MM.1S (cell line): ENCODE measurements at regions not wholly inside any gene's neighbourhood (a gene's known extent, or its start where the extent isn't known, plus 50 kb on each side); places are given as distances from the start of the nearest gene placed in this dataset.

Experiments
- DNase-seq: peaks from one replicate; pipeline ENCODE4 v3.0.0-alpha.2; 2015
- H2AFZ ChIP-seq: fragments of 300-600 bp; sonication (generic); 2 replicates; pipeline ENCODE4 v1.6.0; 2016; ENCODE audit warnings: antibody characterized with exemption, low read length
- H3F3A ChIP-seq: fragments of 300-600 bp; sonication (generic); 2 replicates; pipeline ENCODE4 v1.6.1; 2016; ENCODE audit warnings: mild to moderate bottlenecking, antibody characterized with exemption, low read length, moderate library complexity, mixed read lengths; ENCODE audit not compliant: insufficient read depth
- H3K27ac ChIP-seq: fragments of 300-600 bp; sonication (generic); 2 replicates; pipeline ENCODE4 v1.5.1; 2016; ENCODE audit warnings: mild to moderate bottlenecking, low read length
- H3K27me3 ChIP-seq: fragments of 300-600 bp; sonication (generic); replicated peaks from 2 replicates; pipeline ENCODE4 v1.6.0; 2016; ENCODE audit warnings: low read length; ENCODE audit not compliant: insufficient read depth
- H3K36me3 ChIP-seq: fragments of 300-600 bp; sonication (generic); replicated peaks from 2 replicates; pipeline ENCODE4 v1.6.1; 2016; ENCODE audit warnings: mild to moderate bottlenecking, low read length, mixed read lengths; ENCODE audit not compliant: insufficient read depth
- H3K4me1 ChIP-seq: fragments of 300-600 bp; sonication (generic); 2 replicates; pipeline ENCODE4 v1.6.1; 2016; ENCODE audit warnings: low read length, mixed read lengths
- H3K4me2 ChIP-seq: fragments of 300-600 bp; sonication (generic); 2 replicates; pipeline ENCODE4 v1.6.0; 2016; ENCODE audit warnings: low read depth, low read length
- H3K4me3 ChIP-seq: fragments of 300-600 bp; sonication (generic); 2 replicates; pipeline ENCODE4 v1.5.1; 2016; ENCODE audit warnings: low read length, mixed read lengths
- H3K79me2 ChIP-seq: fragments of 300-600 bp; sonication (generic); 2 replicates; pipeline ENCODE4 v1.6.1; 2016; ENCODE audit warnings: mixed run types, low read length, mixed read lengths
- H3K9ac ChIP-seq: fragments of 300-600 bp; sonication (generic); 2 replicates; pipeline ENCODE4 v1.6.1; 2016; ENCODE audit warnings: low read length, mixed read lengths
- H3K9me2 ChIP-seq: fragments of 300-600 bp; sonication (generic); replicated peaks from 2 replicates; pipeline ENCODE4 v1.6.1; 2016; ENCODE audit warnings: mild to moderate bottlenecking, low read length, mixed read lengths; ENCODE audit not compliant: insufficient read depth
- H3K9me3 ChIP-seq: fragments of 300-600 bp; sonication (generic); replicated peaks from 2 replicates; pipeline ENCODE4 v1.6.1; 2016; ENCODE audit warnings: mild to moderate bottlenecking, low read length, mixed read lengths; ENCODE audit not compliant: insufficient read depth
- H4K20me1 ChIP-seq: fragments of 300-600 bp; sonication (generic); 2 replicates; pipeline ENCODE4 v1.6.1; 2016; ENCODE audit warnings: mild to moderate bottlenecking, low read length, moderate library complexity, mixed read lengths; ENCODE audit not compliant: insufficient read depth
- EZH2 ChIP-seq: fragments of 300-600 bp; sonication (generic); optimal IDR thresholded peaks from 2 replicates; pipeline ENCODE3; 2017; ENCODE audit warnings: low read depth, mild to moderate bottlenecking, antibody characterized with exemption, low read length, mixed read lengths
- EZH2phosphoT487 ChIP-seq: fragments of 300-600 bp; sonication (generic); IDR thresholded peaks from 2 replicates; pipeline ENCODE4 v1.6.1; 2018; ENCODE audit warnings: antibody characterized with exemption, low read length
- TF ChIP-seq, protein P1 (sequence below): fragments of 300-600 bp; sonication (generic); IDR thresholded peaks from 2 replicates; pipeline ENCODE4 v1.5.1; 2016; ENCODE audit warnings: antibody characterized with exemption, low read length, mixed read lengths

DNA sequence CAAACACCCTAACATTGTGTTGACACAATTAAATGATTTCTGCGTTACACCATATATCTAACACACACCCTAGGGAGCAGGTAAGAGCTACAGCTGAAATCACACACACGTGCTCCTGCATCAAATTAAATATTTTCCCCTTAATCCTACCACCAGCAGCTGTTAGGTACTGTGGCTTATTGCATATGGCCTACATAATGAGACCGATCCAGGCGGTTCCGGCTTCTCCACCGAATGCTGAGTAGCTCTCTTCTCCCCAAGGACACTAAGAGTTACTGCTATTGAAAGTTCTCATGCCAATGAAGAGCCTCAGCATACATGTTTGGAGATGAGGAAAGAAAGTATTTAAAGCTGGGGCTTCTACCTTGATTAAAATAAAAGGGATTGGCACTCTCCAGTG lies 472.2 kb upstream of the STXBP6 start:
- no peak overlapping the region for H2AFZ ChIP-seq
- no peak overlapping the region for H3K4me2 ChIP-seq
- no peaks in the 10 kb centered on the region for H3K36me3 ChIP-seq
- H3K9me2 ChIP-seq = no peaks in the 10 kb centered on the region
- no peaks in the 10 kb centered on the region for H3F3A ChIP-seq
- H3K27ac ChIP-seq = no peak overlapping the region
- H4K20me1 ChIP-seq = no peaks in the 10 kb centered on the region
- no peaks in the 10 kb centered on the region for H3K27me3 ChIP-seq
- no peak overlapping the region for H3K4me3 ChIP-seq
- no peaks in the 10 kb centered on the region for H3K4me1 ChIP-seq
- H3K9me3 ChIP-seq = no peaks in the 10 kb centered on the region
- DNase-seq = no peak
- no peaks in the 10 kb centered on the region for H3K79me2 ChIP-seq
- no peak overlapping the region for H3K9ac ChIP-seq
- no peak for TF ChIP-seq EZH2phosphoT487
- no peak for TF ChIP-seq EZH2
- TF ChIP-seq, protein P1, sequence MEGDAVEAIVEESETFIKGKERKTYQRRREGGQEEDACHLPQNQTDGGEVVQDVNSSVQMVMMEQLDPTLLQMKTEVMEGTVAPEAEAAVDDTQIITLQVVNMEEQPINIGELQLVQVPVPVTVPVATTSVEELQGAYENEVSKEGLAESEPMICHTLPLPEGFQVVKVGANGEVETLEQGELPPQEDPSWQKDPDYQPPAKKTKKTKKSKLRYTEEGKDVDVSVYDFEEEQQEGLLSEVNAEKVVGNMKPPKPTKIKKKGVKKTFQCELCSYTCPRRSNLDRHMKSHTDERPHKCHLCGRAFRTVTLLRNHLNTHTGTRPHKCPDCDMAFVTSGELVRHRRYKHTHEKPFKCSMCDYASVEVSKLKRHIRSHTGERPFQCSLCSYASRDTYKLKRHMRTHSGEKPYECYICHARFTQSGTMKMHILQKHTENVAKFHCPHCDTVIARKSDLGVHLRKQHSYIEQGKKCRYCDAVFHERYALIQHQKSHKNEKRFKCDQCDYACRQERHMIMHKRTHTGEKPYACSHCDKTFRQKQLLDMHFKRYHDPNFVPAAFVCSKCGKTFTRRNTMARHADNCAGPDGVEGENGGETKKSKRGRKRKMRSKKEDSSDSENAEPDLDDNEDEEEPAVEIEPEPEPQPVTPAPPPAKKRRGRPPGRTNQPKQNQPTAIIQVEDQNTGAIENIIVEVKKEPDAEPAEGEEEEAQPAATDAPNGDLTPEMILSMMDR = no peak

- TF ChIP-seq EZH2 = no peak
- TF ChIP-seq, protein P1 = no peak
- no peak for TF ChIP-seq EZH2phosphoT487
- H3K4me2 ChIP-seq = no peak overlapping the region
Observed at GRCh38 chr14:25521616-25522015, 471.7 kb upstream of the STXBP6 start.

GRCh38 chr14:25520821-25521220 lies 470.9 kb upstream of the STXBP6 start:
- Histone ChIP-seq H3K9ac (no peak overlapping the region), H4K20me1 (no peaks in the 10 kb centered on the region), H3K36me3 (no peaks in the 10 kb centered on the region), H3K9me3 (no peaks in the 10 kb centered on the region), H3K9me2 (no peaks in the 10 kb centered on the region), H3K4me2 (no peak overlapping the region), H3K27ac (no peak overlapping the region), H2AFZ (no peak overlapping the region), H3K4me1 (no peaks in the 10 kb centered on the region), H3K27me3 (no peaks in the 10 kb centered on the region), H3F3A (no peaks in the 10 kb centered on the region), H3K4me3 (no peak overlapping the region), H3K79me2 (no peaks in the 10 kb centered on the region)
- no peak for DNase-seq
- TF ChIP-seq EZH2 (no peak), EZH2phosphoT487 (no peak)
- TF ChIP-seq, protein P1 = no peak

More at GRCh38 chr14:25521616-25522015, 471.7 kb upstream of the STXBP6 start:
- Histone ChIP-seq H4K20me1 (no peaks in the 10 kb centered on the region), H3K27ac (no peak overlapping the region), H3K9me3 (no peaks in the 10 kb centered on the region), H3K4me1 (no peaks in the 10 kb centered on the region), H3K9ac (no peak overlapping the region), H3K36me3 (no peaks in the 10 kb centered on the region), H3K9me2 (no peaks in the 10 kb centered on the region), H3K27me3 (no peaks in the 10 kb centered on the region), H3F3A (no peaks in the 10 kb centered on the region), H3K79me2 (no peaks in the 10 kb centered on the region), H3K4me3 (no peak overlapping the region), H2AFZ (no peak overlapping the region)
- no peak for DNase-seq

GRCh38 chr14:25518364-25518763 lies 468.4 kb upstream of the STXBP6 start:
- DNase-seq = no peak
- no peak for TF ChIP-seq EZH2phosphoT487
- TF ChIP-seq EZH2 = no peak
- TF ChIP-seq, protein P1 = no peak
- H3K4me2 ChIP-seq = no peak overlapping the region

More at GRCh38 chr14:25518364-25518763, 468.4 kb upstream of the STXBP6 start:
- no peak overlapping the region for H3K9ac ChIP-seq
- H3K27ac ChIP-seq = no peak overlapping the region
- no peak overlapping the region for H3K4me3 ChIP-seq
- no peaks in the 10 kb centered on the region for H3K4me1 ChIP-seq
- H2AFZ ChIP-seq = no peak overlapping the region
- no peaks in the 10 kb centered on the region for H4K20me1 ChIP-seq
- no peaks in the 10 kb centered on the region for H3K27me3 ChIP-seq
- no peaks in the 10 kb centered on the region for H3F3A ChIP-seq
- no peaks in the 10 kb centered on the region for H3K9me2 ChIP-seq
- no peaks in the 10 kb centered on the region for H3K9me3 ChIP-seq
- H3K79me2 ChIP-seq = no peaks in the 10 kb centered on the region
- H3K36me3 ChIP-seq = no peaks in the 10 kb centered on the region
